OCI-LY7 (cell line): ENCODE measurements at regions not wholly inside any gene's neighbourhood (a gene's known extent, or its start where the extent isn't known, plus 50 kb on each side); places are given as distances from the start of the nearest gene placed in this dataset.

ENCODE experiments used
- BruUV-seq: library from RNA; stranded (reverse); fragments of 400-500 nt; replicated peaks from 2 replicates; lab custom pipeline; 2021; lab: Mats Ljungman, UMichigan
- CTCF ChIA-PET: fragments of 300-600 bp; sonication (Branson Sonifier 250); formaldehyde crosslinking; loops from one replicate; lab custom pipeline; 2022; ENCODE audit warnings: antibody characterized with exemption; ENCODE audit not compliant: unreplicated experiment; lab: Charles Lee
- POLR2A ChIA-PET: fragments of 300-600 bp; sonication (Branson Sonifier 250); formaldehyde crosslinking; loops from one replicate; lab custom pipeline; 2022; ENCODE audit warnings: antibody characterized with exemption; lab: Charles Lee
- DNase-seq: peaks from one replicate; pipeline ENCODE4 v3.0.0-alpha.2; 2015; ENCODE audit warnings: low spot score
- H2AFZ ChIP-seq: fragments of 200-600 bp; sonication (generic), shearing (Covaris generic); 2 replicates; pipeline ENCODE4 v1.6.1; 2014; ENCODE audit warnings: mild to moderate bottlenecking, antibody characterized with exemption, low read length, moderate library complexity
- H3K27ac ChIP-seq: fragments of 200-600 bp; sonication (generic); 2 replicates; pipeline ENCODE4 v1.5.1; 2014; ENCODE audit warnings: mixed run types, low read depth, mild to moderate bottlenecking, moderate library complexity, low read length, inconsistent platforms; ENCODE audit not compliant: poor library complexity, severe bottlenecking
- H3K36me3 ChIP-seq: fragments of 200-600 bp; sonication (generic); 2 replicates; pipeline ENCODE4 v1.6.1; 2014; ENCODE audit warnings: mild to moderate bottlenecking, antibody characterized with exemption, low read length, moderate library complexity, mixed read lengths; ENCODE audit not compliant: insufficient read depth
- H3K4me1 ChIP-seq: fragments of 200-600 bp; sonication (generic); 2 replicates; pipeline ENCODE4 v1.5.1; 2014; ENCODE audit warnings: mild to moderate bottlenecking, low read length; ENCODE audit not compliant: insufficient read depth, poor library complexity, severe bottlenecking
- H3K4me2 ChIP-seq: fragments of 200-600 bp; sonication (generic); 2 replicates; pipeline ENCODE4 v1.6.1; 2014; ENCODE audit warnings: mild to moderate bottlenecking, low read length
- H3K4me3 ChIP-seq: fragments of 200-600 bp; sonication (generic); 2 replicates; pipeline ENCODE4 v1.5.1; 2014; ENCODE audit warnings: mild to moderate bottlenecking, low read depth, low read length; ENCODE audit not compliant: poor library complexity, severe bottlenecking
- H3K79me2 ChIP-seq: fragments of 200-600 bp; sonication (generic); 2 replicates; pipeline ENCODE4 v1.6.1; 2016; ENCODE audit warnings: low read depth, mild to moderate bottlenecking, low read length, moderate library complexity, mixed read lengths; ENCODE audit not compliant: insufficient read depth
- H3K9me2 ChIP-seq: fragments of 200-600 bp; sonication (generic); 2 replicates; pipeline ENCODE4 v1.6.1; 2016; ENCODE audit warnings: mild to moderate bottlenecking, low read length, mixed read lengths; ENCODE audit not compliant: insufficient read depth
- H3K9me3 ChIP-seq: fragments of 200-600 bp; sonication (generic); 2 replicates; pipeline ENCODE4 v1.6.1; 2014; ENCODE audit warnings: mild to moderate bottlenecking, mixed run types, low read length, mixed read lengths
- H4K20me1 ChIP-seq: fragments of 200-600 bp; sonication (generic); 2 replicates; pipeline ENCODE4 v1.6.1; 2014; ENCODE audit warnings: mild to moderate bottlenecking, antibody characterized with exemption, low read length, moderate library complexity, mixed read lengths; ENCODE audit not compliant: insufficient read depth
- CTCF ChIP-seq: fragments of 200-600 bp; sonication (generic); conservative IDR thresholded peaks from 2 replicates; pipeline ENCODE4 v1.5.1; 2014; ENCODE audit warnings: mild to moderate bottlenecking, antibody characterized with exemption, low read length, moderate library complexity, mixed read lengths
- EZH2phosphoT487 ChIP-seq: fragments of 200-600 bp; sonication (generic); IDR thresholded peaks from 2 replicates; pipeline ENCODE4 v1.6.1; 2018; ENCODE audit warnings: low read depth, borderline replicate concordance, mild to moderate bottlenecking, mixed run types, antibody characterized with exemption, low read length, moderate library complexity, mixed read lengths
- intact Hi-C: fragments of 100-400 bp; cut with micrococcal nuclease; formaldehyde crosslinking; loops from one replicate; pipeline ENCODE4 v1.10.0; 2022; ENCODE audit not compliant: unreplicated experiment

GRCh38 chr12:47024463-47024862 lies 55.0 kb upstream of the PCED1B start:
- Histone ChIP-seq H2AFZ (no peak overlapping the region), H3K4me3 (no peak overlapping the region), H3K4me2 (no peak overlapping the region), H3K36me3 (no peaks in the 10 kb centered on the region), H3K27ac (no peak overlapping the region), H3K79me2 (no peaks in the 10 kb centered on the region), H3K4me1 (no peaks in the 10 kb centered on the region), H3K9me3 (no peaks in the 10 kb centered on the region), H3K9me2 (no peaks in the 10 kb centered on the region), H4K20me1 (no peaks in the 10 kb centered on the region)
- BruUV-seq, result no TSS peak
- TF ChIP-seq CTCF (no peak), EZH2phosphoT487 (no peak)
- DNase-seq, result no peak
- ChIA-PET CTCF (no interaction called here), POLR2A (interaction anchor here (0.9 to 1.1 kb wide), 2 partner anchors 17 to 183 kb away, joined by 3 read pairs; no protein-coding TSS in a partner anchor)
- intact Hi-C loops, result loop anchor here (10.0 kb wide), 1 partner anchor 950 kb away; no protein-coding TSS in a partner anchor

GRCh38 chr12:47025349-47025748 lies 54.1 kb upstream of the PCED1B start:
- ChIA-PET CTCF (no interaction called here), POLR2A (no interaction called here)
- H2AFZ ChIP-seq, result no peak overlapping the region
- DNase-seq, result no peak
- no peaks in the 10 kb centered on the region for H3K36me3 ChIP-seq
- BruUV-seq, result no TSS peak
- no peaks in the 10 kb centered on the region for H3K79me2 ChIP-seq
- no peaks in the 10 kb centered on the region for H3K9me3 ChIP-seq
- no peaks in the 10 kb centered on the region for H3K4me1 ChIP-seq
- no peaks in the 10 kb centered on the region for H4K20me1 ChIP-seq
- TF ChIP-seq CTCF, result no peak
- TF ChIP-seq EZH2phosphoT487, result no peak
- no peaks in the 10 kb centered on the region for H3K9me2 ChIP-seq
- intact Hi-C loops, result loop anchor here (10.0 kb wide), 1 partner anchor 951 kb away; no protein-coding TSS in a partner anchor
- no peak overlapping the region for H3K4me3 ChIP-seq
- H3K27ac ChIP-seq, result no peak overlapping the region
- H3K4me2 ChIP-seq, result no peak overlapping the region

GRCh38 chr12:47025798-47026197 lies 53.6 kb upstream of the PCED1B start:
- Histone ChIP-seq H3K79me2 (no peaks in the 10 kb centered on the region), H3K27ac (no peak overlapping the region), H2AFZ (no peak overlapping the region), H3K9me2 (no peaks in the 10 kb centered on the region), H3K4me2 (no peak overlapping the region), H3K4me1 (no peaks in the 10 kb centered on the region), H3K9me3 (no peaks in the 10 kb centered on the region), H4K20me1 (no peaks in the 10 kb centered on the region), H3K36me3 (no peaks in the 10 kb centered on the region), H3K4me3 (no peak overlapping the region)
- no peak for TF ChIP-seq CTCF
- TF ChIP-seq EZH2phosphoT487, result no peak
- intact Hi-C loops, result loop anchor here (10.0 kb wide), 1 partner anchor 951 kb away; no protein-coding TSS in a partner anchor
- POLR2A ChIA-PET, result no interaction called here
- DNase-seq, result no peak
- CTCF ChIA-PET, result no interaction called here
- BruUV-seq, result no TSS peak
